Psoas muscle (tissue), 7 donors: ENCODE measurements at regions not wholly inside any gene's neighbourhood (a gene's known extent, or its start where the extent isn't known, plus 50 kb on each side); places are given as distances from the start of the nearest gene placed in this dataset.

ENCODE experiments used
- ATAC-seq, 4 donors: fragments of 200-7000 bp; cut with Tn5 transposase; one replicate each; pipeline ENCODE4 v1.9.1; 2020; ENCODE audit warnings: moderate library complexity in 3 of 4, mild to moderate bottlenecking in 2 of 4
- DNase-seq, 2 donors: peaks; one replicate each; pipeline ENCODE4 v3.0.0-alpha.2; 2020
- H3K27ac ChIP-seq: fragments of 200-600 bp; one replicate; pipeline ENCODE4 v1.8.0; 2022
- H3K27me3 ChIP-seq, 3 donors: fragments of 200-600 bp in 1 of 3; one replicate each; pipeline versions ENCODE4 v1.6.1 to v1.8.0; 2013 to 2022; ENCODE audit warnings: low read length in 2 of 3, mild to moderate bottlenecking in 2 of 3, moderate library complexity in 1 of 3; ENCODE audit not compliant: insufficient read depth in 3 of 3
- H3K36me3 ChIP-seq, 2 donors: fragments of 200-600 bp in 1 of 2; one replicate each; pipeline versions ENCODE4 v1.6.1 to v1.8.0; 2013 to 2022; ENCODE audit warnings: low read depth in 1 of 2, mild to moderate bottlenecking in 1 of 2, moderate library complexity in 1 of 2; ENCODE audit not compliant: insufficient read depth in 1 of 2
- H3K4me1 ChIP-seq: fragments of 200-600 bp; one replicate; pipeline ENCODE4 v1.8.0; 2022
- H3K4me3 ChIP-seq: fragments of 200-600 bp; one replicate; pipeline ENCODE4 v1.8.0; 2022; ENCODE audit warnings: mild to moderate bottlenecking
- H3K9me3 ChIP-seq: fragments of 200-600 bp; one replicate; pipeline ENCODE4 v1.8.0; 2022
- WGBS, 3 donors: extraction: QIAGEN DNeasy Blood & Tissue Kit; methylation state at CpG; one replicate each; pipeline versions ENCODE4 v1.1.6 to v1.1.7; 2013; 5-methylcytosine and 5-hydroxymethylcytosine counted together
- intact Hi-C, 2 donors: fragments of 100-400 bp; cut with DNase I; formaldehyde crosslinking; loops; one replicate each; pipeline versions ENCODE4 v1.11.0 to v1.14.2; 2022
- TF ChIP-seq, protein P1 (sequence below): fragments of 200-600 bp; IDR thresholded peaks from one replicate; pipeline ENCODE4 v1.8.0; 2022; ENCODE audit warnings: antibody characterized with exemption
- donor health status: healthy with polysubstance abuse.
- donor health status: DM: no; HTN: no; CAD: no; lungs with moderate emphysema.
- donor health status: Bipolar disorder and iron deficiency.
- donor health status: healthy.
- donor health status: DM: yes; HTN: yes; CAD: no.
- donor health status: DM: no; HTN: no; CAD: no.
- donor health status: DM: yes; HTN: yes; CAD: no.

DNA sequence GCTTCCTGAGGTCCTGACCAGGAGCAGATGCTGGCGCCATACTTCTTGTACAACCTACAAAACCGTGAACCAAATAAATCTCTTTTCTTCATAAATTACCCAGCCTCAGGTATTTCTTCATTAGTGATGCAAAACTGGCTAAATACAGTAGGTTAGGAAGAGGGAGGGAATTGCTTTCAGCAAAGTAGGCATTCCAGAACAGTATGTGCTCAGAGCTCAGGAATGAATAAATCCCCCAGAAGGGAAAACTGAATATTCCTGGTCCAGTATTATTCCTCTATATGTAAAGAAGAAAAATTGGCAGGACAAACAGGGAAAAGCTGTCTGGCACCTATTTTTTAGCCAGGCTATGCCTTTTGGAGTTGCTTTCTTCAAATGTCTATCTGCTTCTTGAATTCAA is 577.1 kb downstream of the PSAT1 start:
- 78 to 91% (median 88%) methylated on average over 2 of the region's 2 CpGs for WGBS, 3 donors
- intact Hi-C loops: no loop called here
- DNase-seq: no peak

DNA sequence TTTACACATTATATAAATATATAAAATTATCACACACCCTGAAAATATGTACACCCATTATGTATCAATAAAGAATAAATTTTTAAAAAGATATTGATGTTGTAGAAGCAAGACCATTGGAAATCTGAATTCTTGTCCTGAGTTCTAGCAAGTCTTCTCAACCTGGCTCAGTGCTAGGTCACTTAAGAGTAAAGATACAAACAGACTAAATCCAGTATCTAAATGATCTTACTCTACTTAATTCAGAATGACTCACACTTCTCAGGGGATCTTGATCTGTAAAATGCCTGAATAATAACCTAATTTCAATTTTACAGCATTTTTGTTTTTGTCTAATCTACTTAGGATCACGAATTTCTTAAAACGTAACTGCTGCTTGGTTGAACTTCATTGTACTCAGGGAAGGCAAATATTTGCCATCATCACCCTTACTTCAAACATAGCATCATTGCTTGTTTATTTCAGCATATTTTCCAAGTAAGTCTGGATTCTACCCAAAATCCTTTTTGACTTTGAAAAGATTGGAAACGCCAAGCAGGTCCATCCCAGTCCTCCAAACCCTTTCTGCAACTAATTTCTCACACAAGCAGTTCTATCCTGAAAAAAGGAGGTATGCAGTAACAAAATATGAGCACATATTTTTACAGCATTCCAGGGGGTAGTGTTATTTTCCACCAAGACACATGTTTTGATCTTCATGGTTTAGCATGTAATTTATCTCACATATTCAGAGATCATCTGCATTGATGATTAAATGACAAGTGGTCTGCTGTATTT is 582.6 kb downstream of the PSAT1 start:
- no peaks in the 10 kb centered on the region for H3K9me3 ChIP-seq
- DNase-seq (no peak), ATAC-seq (no peak)
- intact Hi-C loops: no loop called here
- H3K4me1 ChIP-seq: no peaks in the 10 kb centered on the region
- no peak overlapping the region for H3K27ac ChIP-seq
- H3K4me3 ChIP-seq: no peak overlapping the region
- TF ChIP-seq, protein P1, sequence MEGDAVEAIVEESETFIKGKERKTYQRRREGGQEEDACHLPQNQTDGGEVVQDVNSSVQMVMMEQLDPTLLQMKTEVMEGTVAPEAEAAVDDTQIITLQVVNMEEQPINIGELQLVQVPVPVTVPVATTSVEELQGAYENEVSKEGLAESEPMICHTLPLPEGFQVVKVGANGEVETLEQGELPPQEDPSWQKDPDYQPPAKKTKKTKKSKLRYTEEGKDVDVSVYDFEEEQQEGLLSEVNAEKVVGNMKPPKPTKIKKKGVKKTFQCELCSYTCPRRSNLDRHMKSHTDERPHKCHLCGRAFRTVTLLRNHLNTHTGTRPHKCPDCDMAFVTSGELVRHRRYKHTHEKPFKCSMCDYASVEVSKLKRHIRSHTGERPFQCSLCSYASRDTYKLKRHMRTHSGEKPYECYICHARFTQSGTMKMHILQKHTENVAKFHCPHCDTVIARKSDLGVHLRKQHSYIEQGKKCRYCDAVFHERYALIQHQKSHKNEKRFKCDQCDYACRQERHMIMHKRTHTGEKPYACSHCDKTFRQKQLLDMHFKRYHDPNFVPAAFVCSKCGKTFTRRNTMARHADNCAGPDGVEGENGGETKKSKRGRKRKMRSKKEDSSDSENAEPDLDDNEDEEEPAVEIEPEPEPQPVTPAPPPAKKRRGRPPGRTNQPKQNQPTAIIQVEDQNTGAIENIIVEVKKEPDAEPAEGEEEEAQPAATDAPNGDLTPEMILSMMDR: no peak
- WGBS, 3 donors: 21 to 33% (median 31%) methylated on average over 3 of the region's 3 CpGs
- H3K27me3 ChIP-seq: no peaks in the 10 kb centered on the region
- no peaks in the 10 kb centered on the region for H3K36me3 ChIP-seq

More for the DNA sequence above, 577.1 kb downstream of the PSAT1 start:
- no peak for ATAC-seq
- Histone ChIP-seq H3K36me3 (no peaks in the 10 kb centered on the region), H3K27ac (no peak overlapping the region), H3K4me1 (no peaks in the 10 kb centered on the region), H3K27me3 (no peaks in the 10 kb centered on the region), H3K4me3 (no peak overlapping the region), H3K9me3 (no peaks in the 10 kb centered on the region)
- TF ChIP-seq, protein P1: no peak

DNA sequence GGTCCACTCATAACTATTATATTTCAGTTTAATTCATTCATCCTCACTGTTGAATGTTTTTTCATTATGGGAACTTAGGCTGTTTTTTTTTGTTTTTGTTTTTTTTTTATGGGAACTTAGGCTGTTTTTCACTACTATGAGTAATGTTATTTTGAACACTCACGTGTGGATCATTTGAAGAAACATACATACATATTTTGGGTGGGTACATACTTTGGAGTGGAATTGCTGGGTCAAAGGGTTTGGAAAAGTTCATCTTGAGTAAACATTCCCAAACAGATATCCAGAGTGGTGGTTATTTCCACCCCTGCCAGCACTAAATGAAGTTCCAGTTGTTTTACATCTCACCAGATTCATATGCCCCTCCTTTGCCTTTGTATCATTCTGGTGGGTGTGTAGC is 584.4 kb downstream of the PSAT1 start:
- intact Hi-C loops: no loop called here

DNA sequence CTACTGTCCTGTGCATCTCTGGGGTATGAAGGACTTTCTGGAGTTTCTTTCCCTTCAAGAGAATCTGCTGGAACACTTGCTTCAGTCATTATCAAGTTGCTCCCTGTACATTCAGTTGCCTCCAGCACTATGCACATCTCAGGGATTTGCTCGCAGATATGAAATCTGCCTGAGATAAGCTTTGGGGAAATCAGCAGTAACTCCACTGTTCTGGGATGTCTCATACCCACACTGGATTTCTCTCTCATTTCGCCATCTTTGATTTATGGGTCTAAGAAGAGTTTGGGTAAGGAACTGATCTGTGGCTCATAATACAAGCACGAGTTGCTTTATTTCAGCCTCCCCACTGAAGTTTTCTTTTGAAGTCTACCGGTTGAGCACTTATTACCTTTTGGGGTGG is 585.6 kb downstream of the PSAT1 start:
- no peaks in the 10 kb centered on the region for H3K27me3 ChIP-seq
- TF ChIP-seq, protein P1: no peak
- ATAC-seq (no peak), DNase-seq (no peak)
- H3K4me1 ChIP-seq: no peaks in the 10 kb centered on the region
- intact Hi-C loops: no loop called here
- H3K27ac ChIP-seq: no peak overlapping the region
- 89 to 91% (median 90%) methylated on average over 4 of the region's 4 CpGs for WGBS, 3 donors
- no peak overlapping the region for H3K4me3 ChIP-seq
- no peaks in the 10 kb centered on the region for H3K36me3 ChIP-seq
- H3K9me3 ChIP-seq: no peaks in the 10 kb centered on the region

More for the DNA sequence above, 584.4 kb downstream of the PSAT1 start:
- H3K9me3 ChIP-seq: no peaks in the 10 kb centered on the region
- DNase-seq (no peak), ATAC-seq (no peak)
- no peaks in the 10 kb centered on the region for H3K36me3 ChIP-seq
- TF ChIP-seq, protein P1: no peak
- H3K27me3 ChIP-seq: no peaks in the 10 kb centered on the region
- H3K4me1 ChIP-seq: no peaks in the 10 kb centered on the region
- H3K4me3 ChIP-seq: no peak overlapping the region
- no peak overlapping the region for H3K27ac ChIP-seq
- WGBS, 3 donors: 47 to 77% (median 61%) methylated on average over 1 of the region's 1 CpG
